ENCODE measurements at regions not wholly inside any gene's neighbourhood (a gene's known extent, or its start where the extent isn't known, plus 50 kb on each side); places are given as distances from the start of the nearest gene placed in this dataset.

DNA sequence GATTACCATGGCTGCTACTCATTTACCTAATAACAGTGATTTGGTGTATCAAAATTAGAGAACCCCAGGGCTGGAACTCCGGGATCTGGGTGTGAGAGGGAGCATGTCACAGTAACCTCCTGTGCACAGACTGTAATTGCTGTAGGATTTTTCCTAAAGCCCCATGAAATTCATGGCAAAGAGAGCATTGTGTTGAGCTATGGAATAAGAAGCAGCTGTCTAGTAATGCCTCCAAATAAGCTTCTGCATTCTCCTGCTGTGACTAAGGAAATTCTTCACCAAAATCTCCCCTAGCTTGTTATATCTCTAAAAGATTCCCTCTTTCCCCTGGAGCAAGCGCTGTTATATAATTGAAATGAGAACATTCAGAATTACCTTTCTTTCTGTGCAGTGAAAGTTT, 158.1 kb upstream of the SPATS2L start:
- Histone ChIP-seq H2AFZ (ENCODE audit: low read depth, low read length) (no peak overlapping the region), H3K9me3 (ENCODE audit: low read length) (no peaks in the 10 kb centered on the region), H3F3A (ENCODE audit: insufficient read depth, low read length, poor library complexity, severe bottlenecking) (no peaks in the 10 kb centered on the region), H3K9me2 (ENCODE audit: insufficient read depth, low read length) (no peaks in the 10 kb centered on the region), H3K27ac (ENCODE audit: low read length) (no peak overlapping the region), H4K20me1 (ENCODE audit: insufficient read depth) (no peaks in the 10 kb centered on the region), H3K79me2 (replicated peaks; ENCODE audit: insufficient read depth, low read length) (no peaks in the 10 kb centered on the region), H3K27me3 (ENCODE audit: insufficient read depth, low read depth, low read length) (no peaks in the 10 kb centered on the region), H3K9ac (ENCODE audit: low read length) (no peak overlapping the region), H3K36me3 (ENCODE audit: insufficient read depth, low read length) (no peaks in the 10 kb centered on the region), H3K4me2 (ENCODE audit: low read length) (no peak overlapping the region), H3K4me3 (ENCODE audit: low read length) (no peak overlapping the region)
- TF ChIP-seq RAD21 (conservative IDR thresholded peaks at IDR 0.05), result no peak
- no peak for TF ChIP-seq EZH2 (IDR thresholded peaks at IDR 0.05; ENCODE audit: borderline replicate concordance, insufficient read depth, low read length, poor library complexity, severe bottlenecking)
- TF ChIP-seq TAF1 (IDR thresholded peaks at IDR 0.05; ENCODE audit: low read depth), result no peak

DNA sequence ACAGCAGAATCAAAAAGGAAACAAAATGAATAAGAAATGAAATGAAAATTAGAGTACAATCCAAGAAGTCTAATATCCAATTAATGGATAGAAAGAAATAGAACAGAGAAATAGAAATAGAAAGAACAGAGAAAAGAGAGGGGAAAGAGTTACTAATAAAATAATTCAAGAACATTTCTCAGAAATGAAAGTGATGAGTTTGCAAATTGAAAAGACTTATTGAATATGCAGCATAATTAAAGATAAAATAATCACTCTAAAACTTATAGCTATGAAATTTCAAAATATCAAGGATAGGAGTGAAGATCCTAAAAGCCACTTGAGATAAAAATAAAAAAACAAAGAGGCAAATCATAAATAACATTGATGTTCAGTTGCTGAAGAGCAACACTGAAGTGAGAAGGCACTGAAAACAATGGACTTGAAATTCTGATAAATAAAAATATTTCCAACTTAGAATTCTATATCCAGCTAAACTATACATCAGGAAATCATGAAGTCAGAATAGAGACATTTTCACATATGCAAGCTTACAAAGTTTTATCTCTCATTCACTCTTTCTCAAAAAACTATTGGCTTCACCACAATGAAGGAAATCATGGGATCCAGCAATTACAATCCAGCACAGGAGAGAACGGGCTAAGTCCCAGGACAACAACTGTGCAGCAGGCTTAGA, 155.9 kb upstream of the SPATS2L start:
- Histone ChIP-seq H3K9ac (ENCODE audit: low read length) (no peak overlapping the region), H3K27me3 (ENCODE audit: insufficient read depth, low read depth, low read length) (no peaks in the 10 kb centered on the region)
- TF ChIP-seq TAF1 (IDR thresholded peaks at IDR 0.05; ENCODE audit: low read depth), result no peak
- TF ChIP-seq, protein P1, sequence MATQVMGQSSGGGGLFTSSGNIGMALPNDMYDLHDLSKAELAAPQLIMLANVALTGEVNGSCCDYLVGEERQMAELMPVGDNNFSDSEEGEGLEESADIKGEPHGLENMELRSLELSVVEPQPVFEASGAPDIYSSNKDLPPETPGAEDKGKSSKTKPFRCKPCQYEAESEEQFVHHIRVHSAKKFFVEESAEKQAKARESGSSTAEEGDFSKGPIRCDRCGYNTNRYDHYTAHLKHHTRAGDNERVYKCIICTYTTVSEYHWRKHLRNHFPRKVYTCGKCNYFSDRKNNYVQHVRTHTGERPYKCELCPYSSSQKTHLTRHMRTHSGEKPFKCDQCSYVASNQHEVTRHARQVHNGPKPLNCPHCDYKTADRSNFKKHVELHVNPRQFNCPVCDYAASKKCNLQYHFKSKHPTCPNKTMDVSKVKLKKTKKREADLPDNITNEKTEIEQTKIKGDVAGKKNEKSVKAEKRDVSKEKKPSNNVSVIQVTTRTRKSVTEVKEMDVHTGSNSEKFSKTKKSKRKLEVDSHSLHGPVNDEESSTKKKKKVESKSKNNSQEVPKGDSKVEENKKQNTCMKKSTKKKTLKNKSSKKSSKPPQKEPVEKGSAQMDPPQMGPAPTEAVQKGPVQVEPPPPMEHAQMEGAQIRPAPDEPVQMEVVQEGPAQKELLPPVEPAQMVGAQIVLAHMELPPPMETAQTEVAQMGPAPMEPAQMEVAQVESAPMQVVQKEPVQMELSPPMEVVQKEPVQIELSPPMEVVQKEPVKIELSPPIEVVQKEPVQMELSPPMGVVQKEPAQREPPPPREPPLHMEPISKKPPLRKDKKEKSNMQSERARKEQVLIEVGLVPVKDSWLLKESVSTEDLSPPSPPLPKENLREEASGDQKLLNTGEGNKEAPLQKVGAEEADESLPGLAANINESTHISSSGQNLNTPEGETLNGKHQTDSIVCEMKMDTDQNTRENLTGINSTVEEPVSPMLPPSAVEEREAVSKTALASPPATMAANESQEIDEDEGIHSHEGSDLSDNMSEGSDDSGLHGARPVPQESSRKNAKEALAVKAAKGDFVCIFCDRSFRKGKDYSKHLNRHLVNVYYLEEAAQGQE (IDR thresholded peaks at IDR 0.05; ENCODE audit: borderline replicate concordance), result no peak
- no peak for TF ChIP-seq SMC3 (conservative IDR thresholded peaks at IDR 0.05; ENCODE audit: poor library complexity)
- TF ChIP-seq MXI1 (conservative IDR thresholded peaks at IDR 0.05; ENCODE audit: poor library complexity, severe bottlenecking), result no peak
- TF ChIP-seq EP300 (conservative IDR thresholded peaks at IDR 0.05; ENCODE audit: poor library complexity, severe bottlenecking), result no peak
- no peak for TF ChIP-seq POLR2AphosphoS5 (IDR thresholded peaks at IDR 0.05)
- TF ChIP-seq, protein P2, sequence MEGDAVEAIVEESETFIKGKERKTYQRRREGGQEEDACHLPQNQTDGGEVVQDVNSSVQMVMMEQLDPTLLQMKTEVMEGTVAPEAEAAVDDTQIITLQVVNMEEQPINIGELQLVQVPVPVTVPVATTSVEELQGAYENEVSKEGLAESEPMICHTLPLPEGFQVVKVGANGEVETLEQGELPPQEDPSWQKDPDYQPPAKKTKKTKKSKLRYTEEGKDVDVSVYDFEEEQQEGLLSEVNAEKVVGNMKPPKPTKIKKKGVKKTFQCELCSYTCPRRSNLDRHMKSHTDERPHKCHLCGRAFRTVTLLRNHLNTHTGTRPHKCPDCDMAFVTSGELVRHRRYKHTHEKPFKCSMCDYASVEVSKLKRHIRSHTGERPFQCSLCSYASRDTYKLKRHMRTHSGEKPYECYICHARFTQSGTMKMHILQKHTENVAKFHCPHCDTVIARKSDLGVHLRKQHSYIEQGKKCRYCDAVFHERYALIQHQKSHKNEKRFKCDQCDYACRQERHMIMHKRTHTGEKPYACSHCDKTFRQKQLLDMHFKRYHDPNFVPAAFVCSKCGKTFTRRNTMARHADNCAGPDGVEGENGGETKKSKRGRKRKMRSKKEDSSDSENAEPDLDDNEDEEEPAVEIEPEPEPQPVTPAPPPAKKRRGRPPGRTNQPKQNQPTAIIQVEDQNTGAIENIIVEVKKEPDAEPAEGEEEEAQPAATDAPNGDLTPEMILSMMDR (IDR thresholded peaks at IDR 0.05; ENCODE audit: poor library complexity, severe bottlenecking), result no peak
- no peak for TF ChIP-seq EZH2 (IDR thresholded peaks at IDR 0.05; ENCODE audit: borderline replicate concordance, insufficient read depth, low read length, poor library complexity, severe bottlenecking)
- no peak for TF ChIP-seq RAD21 (conservative IDR thresholded peaks at IDR 0.05)

More for the DNA sequence above, 155.9 kb upstream of the SPATS2L start:
- no peaks in the 10 kb centered on the region for H3K36me3 ChIP-seq (ENCODE audit: insufficient read depth, low read length)
- H3K9me3 ChIP-seq (ENCODE audit: low read length), result no peaks in the 10 kb centered on the region
- H4K20me1 ChIP-seq (ENCODE audit: insufficient read depth), result no peaks in the 10 kb centered on the region
- H2AFZ ChIP-seq (ENCODE audit: low read depth, low read length), result no peak overlapping the region
- no peaks in the 10 kb centered on the region for H3K9me2 ChIP-seq (ENCODE audit: insufficient read depth, low read length)
- peaks cover 3% of the 10 kb centered on the region for H3F3A ChIP-seq (ENCODE audit: insufficient read depth, low read length, poor library complexity, severe bottlenecking)
- H3K27ac ChIP-seq (ENCODE audit: low read length), result no peak overlapping the region
- no peak overlapping the region for H3K4me2 ChIP-seq (ENCODE audit: low read length)
- no peaks in the 10 kb centered on the region for H3K79me2 ChIP-seq (replicated peaks; ENCODE audit: insufficient read depth, low read length)
- H3K4me3 ChIP-seq (ENCODE audit: low read length), result no peak overlapping the region

Measured in neural cell (in vitro differentiated cells).